ENCODE measurements at regions not wholly inside any gene's neighbourhood (a gene's known extent, or its start where the extent isn't known, plus 50 kb on each side); places are given as distances from the start of the nearest gene placed in this dataset.

- TF ChIP-seq, protein P1, sequence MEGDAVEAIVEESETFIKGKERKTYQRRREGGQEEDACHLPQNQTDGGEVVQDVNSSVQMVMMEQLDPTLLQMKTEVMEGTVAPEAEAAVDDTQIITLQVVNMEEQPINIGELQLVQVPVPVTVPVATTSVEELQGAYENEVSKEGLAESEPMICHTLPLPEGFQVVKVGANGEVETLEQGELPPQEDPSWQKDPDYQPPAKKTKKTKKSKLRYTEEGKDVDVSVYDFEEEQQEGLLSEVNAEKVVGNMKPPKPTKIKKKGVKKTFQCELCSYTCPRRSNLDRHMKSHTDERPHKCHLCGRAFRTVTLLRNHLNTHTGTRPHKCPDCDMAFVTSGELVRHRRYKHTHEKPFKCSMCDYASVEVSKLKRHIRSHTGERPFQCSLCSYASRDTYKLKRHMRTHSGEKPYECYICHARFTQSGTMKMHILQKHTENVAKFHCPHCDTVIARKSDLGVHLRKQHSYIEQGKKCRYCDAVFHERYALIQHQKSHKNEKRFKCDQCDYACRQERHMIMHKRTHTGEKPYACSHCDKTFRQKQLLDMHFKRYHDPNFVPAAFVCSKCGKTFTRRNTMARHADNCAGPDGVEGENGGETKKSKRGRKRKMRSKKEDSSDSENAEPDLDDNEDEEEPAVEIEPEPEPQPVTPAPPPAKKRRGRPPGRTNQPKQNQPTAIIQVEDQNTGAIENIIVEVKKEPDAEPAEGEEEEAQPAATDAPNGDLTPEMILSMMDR (IDR thresholded peaks at IDR 0.05) = no peak
- no peak for TF ChIP-seq POLR2A (IDR thresholded peaks at IDR 0.05)
Measured at GRCh38 chr6:166221040-166221439, 53.4 kb upstream of the TBXT start.

Measured in esophagus squamous epithelium (tissue), 4 donors.